HG02610 (cell line): ENCODE measurements at regions not wholly inside any gene's neighbourhood (a gene's known extent, or its start where the extent isn't known, plus 50 kb on each side); places are given as distances from the start of the nearest gene placed in this dataset.

ENCODE experiments used
- ATAC-seq: cut with Tn5 transposase; IDR thresholded peaks from one replicate; pipeline ENCODE4 v1.9.1; 2021; ENCODE audit warnings: mild to moderate bottlenecking, moderate library complexity; ENCODE audit not compliant: unreplicated experiment

GRCh38 chr12:58764100-58764953 lies 156.0 kb downstream of the LRIG3 start:
- ATAC-seq = no peak

- ATAC-seq = no peak
Measured at GRCh38 chr12:58765076-58765475, 155.2 kb downstream of the LRIG3 start.

GRCh38 chr12:58765653-58766512 lies 154.4 kb downstream of the LRIG3 start:
- ATAC-seq = no peak

- ATAC-seq = no peak
Measured at GRCh38 chr12:58766513-58766870, 153.8 kb downstream of the LRIG3 start.

- ATAC-seq = no peak
Measured at GRCh38 chr12:58767496-58767895, 152.8 kb downstream of the LRIG3 start.

GRCh38 chr12:58773986-58774385 lies 146.3 kb downstream of the LRIG3 start:
- ATAC-seq = no peak

- ATAC-seq = no peak
Measured at GRCh38 chr12:58774731-58775130, 145.6 kb downstream of the LRIG3 start.

- no peak for ATAC-seq
Measured at GRCh38 chr12:58775396-58775795, 144.9 kb downstream of the LRIG3 start.

GRCh38 chr12:58776144-58776543 lies 144.2 kb downstream of the LRIG3 start:
- no peak for ATAC-seq

GRCh38 chr12:58777815-58778214 lies 142.5 kb downstream of the LRIG3 start:
- ATAC-seq = no peak

- no peak for ATAC-seq
Measured at GRCh38 chr12:58781609-58782008, 138.7 kb downstream of the LRIG3 start.

GRCh38 chr12:58787021-58787760 lies 133.1 kb downstream of the LRIG3 start:
- ATAC-seq = no peak

GRCh38 chr12:58794859-58795258 lies 125.4 kb downstream of the LRIG3 start:
- ATAC-seq = no peak

GRCh38 chr12:58795825-58796224 lies 124.5 kb downstream of the LRIG3 start:
- ATAC-seq = no peak

- ATAC-seq = no peak
Measured at GRCh38 chr12:58801986-58802385, 118.3 kb downstream of the LRIG3 start.

- no peak for ATAC-seq
Measured at GRCh38 chr12:58803908-58804307, 116.4 kb downstream of the LRIG3 start.

GRCh38 chr12:58804749-58805148 lies 115.6 kb downstream of the LRIG3 start:
- ATAC-seq = peak; percentile 83

GRCh38 chr12:58809064-58809607 lies 111.2 kb downstream of the LRIG3 start:
- ATAC-seq = no peak

- no peak for ATAC-seq
Measured at GRCh38 chr12:58811346-58811745, 109.0 kb downstream of the LRIG3 start.

GRCh38 chr12:58812214-58812613 lies 108.1 kb downstream of the LRIG3 start:
- ATAC-seq = no peak

- no peak for ATAC-seq
Measured at GRCh38 chr12:58814036-58814435, 106.3 kb downstream of the LRIG3 start.
